Memory B cell (primary cell): ENCODE measurements at regions not wholly inside any gene's neighbourhood (a gene's known extent, or its start where the extent isn't known, plus 50 kb on each side); places are given as distances from the start of the nearest gene placed in this dataset.

Experiments
- ATAC-seq: fragments of 150-1000 bp; cut with Tn5 transposase; 2 replicates; pipeline ENCODE4 v1.10.0; 2021; ENCODE audit warnings: low read depth, mild to moderate bottlenecking, moderate library complexity
- DNase-seq, 2 donors: peaks; one replicate each; pipeline ENCODE4 v3.0.0; 2022; ENCODE audit warnings: low spot score in 2 of 2
- H3K27ac Mint-ChIP-seq: one replicate; pipeline ENCODE4 v1.8.0; 2022; ENCODE audit warnings: mild to moderate bottlenecking, moderate library complexity, mixed read lengths
- H3K27me3 Mint-ChIP-seq: one replicate; pipeline ENCODE4 v1.8.0; 2022; ENCODE audit warnings: mixed read lengths
- H3K36me3 Mint-ChIP-seq: one replicate; pipeline ENCODE4 v1.8.0; 2022; ENCODE audit warnings: mild to moderate bottlenecking, mixed read lengths
- H3K4me1 Mint-ChIP-seq: one replicate; pipeline ENCODE4 v1.8.0; 2022; ENCODE audit warnings: mixed read lengths
- H3K4me3 Mint-ChIP-seq: one replicate; pipeline ENCODE4 v1.8.0; 2022; ENCODE audit warnings: mild to moderate bottlenecking, moderate library complexity, mixed read lengths
- H3K9me3 Mint-ChIP-seq: one replicate; pipeline ENCODE4 v1.8.0; 2022; ENCODE audit warnings: mixed read lengths

- no peaks in the 10 kb centered on the region for H3K4me1 Mint-ChIP-seq
- no peaks in the 10 kb centered on the region for H3K9me3 Mint-ChIP-seq
- DNase-seq (no peak), ATAC-seq (no peak)
- H3K36me3 Mint-ChIP-seq: no peaks in the 10 kb centered on the region
- H3K27ac Mint-ChIP-seq: no peak overlapping the region
- H3K27me3 Mint-ChIP-seq: no peaks in the 10 kb centered on the region
- no peak overlapping the region for H3K4me3 Mint-ChIP-seq
These were observed 985.4 kb upstream of the AGA start for GRCh38 chr4:178427663-178428062.

DNA sequence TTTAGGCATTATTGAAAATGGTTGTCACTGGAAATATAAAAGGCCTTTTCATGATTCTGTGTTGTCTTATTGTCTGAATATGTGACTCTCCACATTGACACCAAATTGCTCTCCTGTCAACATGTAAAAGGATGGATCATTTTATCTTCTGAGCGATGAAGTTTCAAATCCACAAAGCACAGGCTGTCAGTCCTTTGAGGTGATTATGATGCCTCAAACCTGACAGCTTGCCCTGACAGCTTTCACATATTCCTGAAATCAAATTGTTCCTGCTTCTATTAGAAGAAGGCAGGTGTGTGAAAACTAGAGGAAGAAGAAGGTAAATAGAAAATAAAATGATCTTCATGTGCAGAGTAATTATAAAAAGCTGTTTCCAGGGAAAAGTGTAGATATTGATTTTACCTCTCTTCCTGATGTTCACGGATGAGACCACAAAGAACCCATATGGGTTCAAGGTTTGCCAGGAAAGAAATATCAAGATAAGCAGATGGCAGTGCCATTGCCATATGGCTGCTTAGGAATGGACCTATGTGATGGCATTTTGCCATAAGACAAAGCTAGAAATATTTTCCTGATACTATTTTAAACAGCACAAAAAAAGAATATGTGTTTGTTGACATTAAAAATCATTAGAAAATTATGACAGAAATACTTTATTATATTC lies 1006.3 kb upstream of the AGA start:
- peaks cover 7% of the 10 kb centered on the region for H3K9me3 Mint-ChIP-seq
- ATAC-seq (no peak), DNase-seq (no peak)
- no peaks in the 10 kb centered on the region for H3K36me3 Mint-ChIP-seq
- no peaks in the 10 kb centered on the region for H3K27me3 Mint-ChIP-seq
- H3K27ac Mint-ChIP-seq: no peak overlapping the region
- H3K4me3 Mint-ChIP-seq: no peak overlapping the region
- no peaks in the 10 kb centered on the region for H3K4me1 Mint-ChIP-seq

- no peaks in the 10 kb centered on the region for H3K27me3 Mint-ChIP-seq
- ATAC-seq: no peak
- peaks cover 7% of the 10 kb centered on the region for H3K9me3 Mint-ChIP-seq
- no peaks in the 10 kb centered on the region for H3K4me1 Mint-ChIP-seq
- H3K27ac Mint-ChIP-seq: no peak overlapping the region
- no peaks in the 10 kb centered on the region for H3K36me3 Mint-ChIP-seq
- no peak for DNase-seq
- H3K4me3 Mint-ChIP-seq: no peak overlapping the region
These were observed 1008.4 kb upstream of the AGA start for GRCh38 chr4:178450614-178451013.

DNA sequence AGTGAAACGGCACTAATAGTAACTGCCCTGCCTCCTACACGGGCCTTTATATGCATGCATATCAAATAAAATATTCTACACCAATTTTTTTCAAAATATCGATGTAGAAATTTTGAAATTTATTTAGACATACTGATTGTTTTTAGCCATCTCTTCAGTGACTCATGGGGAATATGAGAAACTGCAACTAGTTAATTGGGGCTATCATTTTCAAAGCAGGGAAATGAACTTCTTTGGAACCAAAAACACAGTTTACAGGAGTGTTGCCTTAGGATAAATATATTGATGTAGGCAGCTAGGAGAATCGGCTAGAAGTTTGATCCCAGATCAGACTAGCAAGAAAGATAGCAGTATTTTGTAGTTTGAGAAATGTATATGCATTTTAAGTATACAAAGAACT lies 1010.8 kb upstream of the AGA start:
- Mint-ChIP-seq H3K4me3 (no peak overlapping the region), H3K27me3 (no peaks in the 10 kb centered on the region), H3K4me1 (no peaks in the 10 kb centered on the region), H3K9me3 (peaks cover 6% of the 10 kb centered on the region), H3K27ac (no peak overlapping the region), H3K36me3 (no peaks in the 10 kb centered on the region)
- DNase-seq (no peak), ATAC-seq (no peak)

GRCh38 chr4:178457286-178457685 lies 1015.0 kb upstream of the AGA start:
- no peaks in the 10 kb centered on the region for H3K27me3 Mint-ChIP-seq
- no peak for DNase-seq
- no peak overlapping the region for H3K4me3 Mint-ChIP-seq
- H3K27ac Mint-ChIP-seq: no peak overlapping the region
- no peaks in the 10 kb centered on the region for H3K4me1 Mint-ChIP-seq
- peaks cover 4% of the 10 kb centered on the region for H3K9me3 Mint-ChIP-seq
- H3K36me3 Mint-ChIP-seq: no peaks in the 10 kb centered on the region
- no peak for ATAC-seq

DNA sequence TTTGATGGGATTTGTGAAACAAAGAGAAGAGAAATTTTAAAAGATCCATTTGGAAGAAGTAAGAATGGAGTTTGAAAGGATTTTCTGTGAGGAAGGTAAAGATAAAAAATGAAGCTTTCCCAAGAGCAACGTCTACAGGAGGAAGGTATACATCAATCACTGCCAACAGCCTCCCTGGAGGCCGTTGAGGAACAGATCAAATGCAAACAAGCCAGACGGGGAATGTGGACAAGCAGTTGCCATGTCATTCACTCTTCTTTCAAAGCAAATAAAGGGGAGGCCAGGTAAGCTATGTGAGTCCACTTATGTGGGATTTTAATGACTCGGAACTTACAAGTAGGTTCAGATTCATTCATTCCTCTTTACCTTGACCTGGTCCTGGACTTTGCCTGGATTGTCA lies 1020.5 kb upstream of the AGA start:
- H3K27me3 Mint-ChIP-seq: no peaks in the 10 kb centered on the region
- DNase-seq: no peak
- no peaks in the 10 kb centered on the region for H3K4me1 Mint-ChIP-seq
- no peaks in the 10 kb centered on the region for H3K36me3 Mint-ChIP-seq
- no peak overlapping the region for H3K27ac Mint-ChIP-seq
- ATAC-seq: no peak
- H3K9me3 Mint-ChIP-seq: peaks cover 1% of the 10 kb centered on the region
- H3K4me3 Mint-ChIP-seq: no peak overlapping the region

- ATAC-seq: no peak
- H3K4me1 Mint-ChIP-seq: no peaks in the 10 kb centered on the region
- H3K4me3 Mint-ChIP-seq: no peak overlapping the region
- H3K27me3 Mint-ChIP-seq: no peaks in the 10 kb centered on the region
- H3K9me3 Mint-ChIP-seq: peaks cover 3% of the 10 kb centered on the region
- no peak for DNase-seq
- no peak overlapping the region for H3K27ac Mint-ChIP-seq
- no peaks in the 10 kb centered on the region for H3K36me3 Mint-ChIP-seq
These were observed 1021.5 kb upstream of the AGA start for GRCh38 chr4:178463747-178464146.

DNA sequence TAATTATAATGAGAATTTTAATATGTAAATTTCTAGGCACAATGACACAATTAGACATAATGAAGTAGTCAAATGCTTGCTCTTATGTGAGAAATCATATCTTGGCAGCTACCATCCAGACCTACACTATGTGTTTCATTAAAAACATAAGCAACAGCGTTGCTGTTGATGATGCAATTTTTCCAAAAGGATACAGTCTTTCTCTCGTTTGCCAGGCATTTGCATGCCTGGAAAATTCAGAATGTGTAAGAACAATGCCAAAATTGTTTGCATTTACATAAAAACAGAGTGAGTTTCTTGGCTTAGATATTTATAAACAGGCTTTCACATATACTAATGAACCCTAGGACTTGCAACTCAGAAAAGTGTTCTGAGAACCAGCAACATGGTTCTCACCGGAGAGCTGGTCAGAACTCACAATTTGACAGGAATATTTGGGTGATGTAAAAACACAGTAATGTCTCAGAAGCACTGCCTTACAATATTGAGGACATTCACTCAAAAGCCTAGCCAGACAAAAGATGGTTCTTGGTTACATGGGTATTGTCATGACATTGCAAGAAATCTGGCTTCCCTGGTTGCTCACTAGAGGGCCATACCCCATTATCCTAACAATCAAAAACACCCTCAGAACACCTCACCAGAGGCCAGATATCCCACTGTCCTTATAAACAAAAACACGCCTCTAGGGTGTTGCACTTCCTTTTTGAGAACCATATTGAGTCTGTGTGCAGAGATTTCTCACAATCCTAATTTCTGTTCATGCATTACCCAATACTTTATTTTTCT lies 1029.0 kb upstream of the AGA start:
- Mint-ChIP-seq H3K27ac (no peak overlapping the region), H3K27me3 (no peaks in the 10 kb centered on the region), H3K9me3 (peaks cover 4% of the 10 kb centered on the region), H3K4me1 (no peaks in the 10 kb centered on the region), H3K4me3 (no peak overlapping the region), H3K36me3 (no peaks in the 10 kb centered on the region)
- no peak for DNase-seq
- ATAC-seq: no peak

DNA sequence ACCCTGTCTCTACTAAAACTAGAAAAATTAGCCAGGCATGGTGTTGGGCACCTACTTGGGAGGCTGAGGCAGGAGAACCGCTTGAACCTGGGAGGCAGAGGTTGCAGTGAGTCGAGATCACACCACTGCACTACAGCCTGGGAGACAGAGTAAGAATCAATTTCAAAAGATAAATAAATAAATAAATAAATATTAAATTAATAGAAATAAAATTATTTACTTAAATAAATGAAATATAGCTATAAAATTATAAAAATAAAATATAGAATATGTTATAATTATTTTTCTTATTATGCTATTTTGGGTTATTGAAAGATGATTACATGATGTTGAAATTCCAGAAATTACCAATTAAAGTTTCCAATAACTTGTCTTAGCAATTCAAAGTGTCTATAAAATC lies 1029.8 kb upstream of the AGA start:
- no peak overlapping the region for H3K4me3 Mint-ChIP-seq
- peaks cover 4% of the 10 kb centered on the region for H3K9me3 Mint-ChIP-seq
- H3K27ac Mint-ChIP-seq: no peak overlapping the region
- ATAC-seq (no peak), DNase-seq (no peak)
- no peaks in the 10 kb centered on the region for H3K36me3 Mint-ChIP-seq
- no peaks in the 10 kb centered on the region for H3K27me3 Mint-ChIP-seq
- no peaks in the 10 kb centered on the region for H3K4me1 Mint-ChIP-seq

GRCh38 chr4:178480105-178480504 lies 1037.9 kb upstream of the AGA start:
- DNase-seq (no peak), ATAC-seq (no peak)
- H3K4me3 Mint-ChIP-seq: no peak overlapping the region
- no peaks in the 10 kb centered on the region for H3K4me1 Mint-ChIP-seq
- H3K9me3 Mint-ChIP-seq: peaks cover 1% of the 10 kb centered on the region
- H3K27ac Mint-ChIP-seq: no peak overlapping the region
- H3K36me3 Mint-ChIP-seq: no peaks in the 10 kb centered on the region
- no peaks in the 10 kb centered on the region for H3K27me3 Mint-ChIP-seq

DNA sequence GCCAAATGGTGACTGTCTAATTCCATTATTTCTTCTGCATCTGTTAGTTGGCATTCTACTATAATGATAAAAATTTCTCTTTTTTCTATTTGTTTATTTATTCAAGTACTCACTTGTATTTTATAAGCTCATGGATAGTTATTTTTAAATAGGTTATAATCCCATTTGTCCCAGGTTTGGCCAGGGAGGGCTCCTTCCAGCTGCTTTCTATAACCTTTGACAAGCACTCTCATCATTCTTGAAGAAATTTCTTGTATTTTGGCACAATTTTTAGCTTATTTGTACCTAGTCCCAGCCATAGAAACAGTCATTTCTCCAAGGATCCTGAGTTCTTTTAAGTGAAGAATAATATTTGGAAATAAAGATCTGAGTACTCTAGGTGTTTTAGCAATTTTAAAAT lies 1038.6 kb upstream of the AGA start:
- no peaks in the 10 kb centered on the region for H3K27me3 Mint-ChIP-seq
- H3K27ac Mint-ChIP-seq: no peak overlapping the region

GRCh38 chr4:178481564-178481963 lies 1039.3 kb upstream of the AGA start:
- no peaks in the 10 kb centered on the region for H3K9me3 Mint-ChIP-seq
- H3K27me3 Mint-ChIP-seq: no peaks in the 10 kb centered on the region

More for the DNA sequence above, 1038.6 kb upstream of the AGA start:
- no peaks in the 10 kb centered on the region for H3K36me3 Mint-ChIP-seq
- no peak overlapping the region for H3K4me3 Mint-ChIP-seq
- no peaks in the 10 kb centered on the region for H3K9me3 Mint-ChIP-seq
- DNase-seq: no peak
- no peak for ATAC-seq
- no peaks in the 10 kb centered on the region for H3K4me1 Mint-ChIP-seq

GRCh38 chr4:178523038-178523437 lies 1080.8 kb upstream of the AGA start:
- Mint-ChIP-seq H3K27ac (no peak overlapping the region), H3K9me3 (peaks cover 4% of the 10 kb centered on the region), H3K4me3 (no peak overlapping the region), H3K27me3 (no peaks in the 10 kb centered on the region), H3K4me1 (no peaks in the 10 kb centered on the region), H3K36me3 (no peaks in the 10 kb centered on the region)
- DNase-seq (no peak), ATAC-seq (no peak)

More at GRCh38 chr4:178481564-178481963, 1039.3 kb upstream of the AGA start:
- no peaks in the 10 kb centered on the region for H3K4me1 Mint-ChIP-seq
- no peak for DNase-seq
- no peak overlapping the region for H3K27ac Mint-ChIP-seq
- H3K36me3 Mint-ChIP-seq: no peaks in the 10 kb centered on the region
- no peak for ATAC-seq
- no peak overlapping the region for H3K4me3 Mint-ChIP-seq

DNA sequence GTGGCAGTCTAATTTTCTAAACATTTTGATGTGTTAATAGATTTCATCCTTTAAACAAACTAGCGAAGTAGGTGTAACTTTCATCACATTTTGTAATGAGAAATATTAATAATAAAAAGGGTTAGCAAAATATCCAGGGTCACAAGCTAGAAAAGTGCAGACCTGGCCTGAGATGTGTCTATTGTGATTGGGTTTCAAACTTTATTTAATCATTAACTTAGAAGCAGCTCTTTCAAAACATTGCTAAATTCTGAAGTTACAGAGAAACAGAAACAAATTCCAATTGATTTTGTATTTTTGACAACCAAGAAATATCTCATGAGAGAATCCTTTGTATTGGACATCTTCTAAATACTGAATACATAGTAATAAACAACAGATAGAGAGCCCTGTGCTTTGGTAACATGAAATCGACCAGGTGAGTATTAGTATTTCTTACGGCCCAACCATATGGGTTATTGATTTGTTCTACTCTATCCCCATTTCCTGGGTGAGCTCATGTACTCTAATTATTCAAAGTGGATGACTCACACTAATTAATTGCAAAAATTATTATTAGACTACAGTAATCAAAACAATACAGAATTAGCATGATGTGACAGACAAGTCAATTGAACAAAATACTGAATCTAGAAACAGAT lies 1093.8 kb upstream of the AGA start:
- H3K36me3 Mint-ChIP-seq: no peaks in the 10 kb centered on the region
- H3K9me3 Mint-ChIP-seq: peaks cover 2% of the 10 kb centered on the region
- no peak for ATAC-seq

More for the DNA sequence above, 1093.8 kb upstream of the AGA start:
- Mint-ChIP-seq H3K4me3 (no peak overlapping the region), H3K27ac (no peak overlapping the region), H3K27me3 (no peaks in the 10 kb centered on the region), H3K4me1 (no peaks in the 10 kb centered on the region)
- no peak for DNase-seq
